HepG2 (cell line): ENCODE measurements at regions not wholly inside any gene's neighbourhood (a gene's known extent, or its start where the extent isn't known, plus 50 kb on each side); places are given as distances from the start of the nearest gene placed in this dataset.

Experiments used
- ATAC-seq: fragments of 200-7000 bp; cut with Tn5 transposase; 3 replicates; pipeline ENCODE4 v1.9.1; 2020; ENCODE audit warnings: mild to moderate bottlenecking, moderate library complexity
- BruUV-seq: library from RNA; stranded (reverse); fragments of 400-500 nt; replicated peaks from 2 replicates; lab custom pipeline; 2021; lab: Mats Ljungman, UMichigan
- CTCF ChIA-PET: fragments of 300-600 bp; formaldehyde crosslinking; extraction: SDS; loops from one replicate; lab custom pipeline; 2021; ENCODE audit warnings: low total read pairs, inconsistent platforms, low intra/inter-chr PET ratio; lab: Yijun Ruan, JAX
- POLR2A ChIA-PET: fragments of 350-600 bp; sonication (Branson Sonifier 250); formaldehyde crosslinking; loops from one replicate; lab custom pipeline; 2020; ENCODE audit warnings: antibody characterized with exemption, inconsistent platforms; lab: Yijun Ruan, JAX
- DNase-seq: peaks from one replicate; pipeline ENCODE4 v3.0.0-alpha.2; 2015; ENCODE audit warnings: low spot score
- FAIRE-seq: peaks from 3 replicates; lab custom pipeline; 2011; peaks lifted over from hg19 to GRCh38; lab: Jason Lieb, UNC
- H2AFZ ChIP-seq: one replicate; pipeline ENCODE4 v1.6.1; 2011; ENCODE audit warnings: low read length, inconsistent platforms
- H3K27ac ChIP-seq: fragments of 300-600 bp; 3 replicates; pipeline ENCODE4 v1.8.0; 2011; ENCODE audit warnings: mixed run types, mild to moderate bottlenecking, mixed read lengths, low read length, inconsistent platforms; ENCODE audit not compliant: insufficient read depth; ENCODE audit errors: extremely low read length
- H3K27me3 ChIP-seq, 2 experiments: fragments of 200-600 bp in 1 of 2; 2 replicates in 1 of 2; 3 replicates in 1 of 2; pipeline versions ENCODE4 v1.6.0 to v1.8.0; 2011; ENCODE audit warnings: low read length in 2 of 2, mild to moderate bottlenecking in 2 of 2, moderate library complexity in 2 of 2, inconsistent platforms in 1 of 2; ENCODE audit not compliant: insufficient read depth in 2 of 2, control insufficient read depth in 1 of 2
- H3K36me3 ChIP-seq, 2 experiments: fragments of 200-600 bp in 1 of 2; replicated peaks in 1 of 2; 2 replicates in 1 of 2; 3 replicates in 1 of 2; pipeline versions ENCODE4 v1.5.1 to v1.8.0; 2011; ENCODE audit warnings: low read length in 2 of 2, inconsistent platforms in 1 of 2; ENCODE audit not compliant: insufficient read depth in 2 of 2, control insufficient read depth in 1 of 2
- H3K4me1 ChIP-seq: 2 replicates; pipeline ENCODE4 v1.5.1; 2012; ENCODE audit warnings: low read length, inconsistent platforms; ENCODE audit not compliant: insufficient read depth
- H3K4me2 ChIP-seq: 2 replicates; pipeline ENCODE4 v1.6.0; 2011; ENCODE audit warnings: low read depth, low read length, inconsistent platforms
- H3K4me3 ChIP-seq, 3 experiments: fragments of 200-600 bp in 1 of 3; sonication (generic), shearing (Covaris generic) in 1 of 3; replicated peaks in 1 of 3; 2 replicates each; pipeline ENCODE4 v1.5.1; 2011 to 2016; ENCODE audit warnings: low read length in 3 of 3, inconsistent platforms in 2 of 3, low read depth in 2 of 3, mild to moderate bottlenecking in 2 of 3, control low read depth in 1 of 3, mixed read lengths in 1 of 3; ENCODE audit not compliant: insufficient read depth in 1 of 3
- H3K79me2 ChIP-seq: one replicate; pipeline ENCODE4 v1.6.1; 2011; ENCODE audit warnings: low read length, inconsistent platforms; ENCODE audit not compliant: insufficient read depth
- H3K9ac ChIP-seq: 2 replicates; pipeline ENCODE4 v1.6.0; 2011; ENCODE audit warnings: mild to moderate bottlenecking, low read depth, low read length, inconsistent platforms; ENCODE audit not compliant: insufficient read depth
- H3K9me3 ChIP-seq: 2 replicates; pipeline ENCODE4 v1.5.1; 2012; ENCODE audit warnings: mild to moderate bottlenecking, low read length
- H4K20me1 ChIP-seq: 2 replicates; pipeline ENCODE4 v1.6.0; 2011; ENCODE audit warnings: inconsistent platforms, mild to moderate bottlenecking, low read length, moderate library complexity; ENCODE audit not compliant: insufficient read depth
- ARNT ChIP-seq: fragments of 450-650 bp; IDR thresholded peaks from 2 replicates; pipeline ENCODE4 v1.6.1; 2017
- DNMT3B ChIP-seq: conservative IDR thresholded peaks from 2 replicates; pipeline ENCODE4 v1.6.1; 2016; ENCODE audit warnings: missing biosample characterization, control low read depth
- DRAP1 ChIP-seq: IDR thresholded peaks from 2 replicates; pipeline ENCODE4 v1.6.1; 2016; ENCODE audit warnings: missing genetic modification reagents, missing compliant biosample characterization
- NAIF1 ChIP-seq: sonication (generic); formaldehyde crosslinking; IDR thresholded peaks from 2 replicates; pipeline ENCODE4 v1.5.0; 2020; ENCODE audit warnings: mild to moderate bottlenecking, missing genetic modification reagents, borderline replicate concordance
- NFE2L2 ChIP-seq: fragments of 150-350 bp; IDR thresholded peaks from 2 replicates; pipeline ENCODE4 v1.6.1; 2014; ENCODE audit warnings: low read length
- SKIL ChIP-seq: sonication (generic); formaldehyde crosslinking; IDR thresholded peaks from 2 replicates; pipeline ENCODE4 v1.8.0; 2022; ENCODE audit warnings: missing genetic modification reagents, mild to moderate bottlenecking, moderate library complexity, borderline replicate concordance
- ZNF598 ChIP-seq: sonication (generic); formaldehyde crosslinking; IDR thresholded peaks from 2 replicates; pipeline ENCODE4 v1.5.1; 2020; ENCODE audit warnings: mild to moderate bottlenecking, missing genetic modification reagents, borderline replicate concordance
- WGBS: methylation state at CpG from one replicate; pipeline ENCODE4 v1.1.6; 2017; ENCODE audit warnings: low lambda C conversion rate; 5-methylcytosine and 5-hydroxymethylcytosine counted together
- in situ Hi-C: cut with HindIII; loops from 2 replicates; pipeline ENCODE4 v1.10.0; 2017; ENCODE audit warnings: low pct_unique_long_range_greater_than_20kb; ENCODE audit not compliant: extremely low pct_ligation_motif_present
- intact Hi-C: fragments of 100-400 bp; cut with micrococcal nuclease; formaldehyde crosslinking; loops from one replicate; pipeline ENCODE4 v1.10.0; 2022; ENCODE audit not compliant: unreplicated experiment

GRCh38 chrX:98490670-98491069 lies 1607.0 kb downstream of the RPA4 start:
- no CpG with 5 or more reads among the region's 1 CpG for WGBS
- H3K4me3 ChIP-seq: no peak overlapping the region
- DNase-seq (no peak), ATAC-seq (no peak), FAIRE-seq (no peak)
- H3K9ac ChIP-seq: no peak overlapping the region
- ChIA-PET POLR2A (no interaction called here), CTCF (no interaction called here)
- H3K27ac ChIP-seq: no peak overlapping the region
- H3K27me3 ChIP-seq: no peaks in the 10 kb centered on the region
- H3K4me2 ChIP-seq: no peak overlapping the region
- intact Hi-C loops: no loop called here
- H3K9me3 ChIP-seq: no peaks in the 10 kb centered on the region
- H3K79me2 ChIP-seq: no peaks in the 10 kb centered on the region
- no peaks in the 10 kb centered on the region for H4K20me1 ChIP-seq
- no peaks in the 10 kb centered on the region for H3K36me3 ChIP-seq
- H3K4me1 ChIP-seq: no peaks in the 10 kb centered on the region
- TF ChIP-seq DNMT3B (CRISPR knock-in tag) (no peak), NFE2L2 (peak; percentile 66; the same call in 1 of the 2 replicates)
- BruUV-seq: no TSS peak
- H2AFZ ChIP-seq: no peak overlapping the region
- in situ Hi-C loops: no loop called here

GRCh38 chrX:98501426-98501825 lies 1617.7 kb downstream of the RPA4 start:
- intact Hi-C loops: no loop called here
- Histone ChIP-seq H3K4me1 (no peaks in the 10 kb centered on the region), H3K9ac (no peak overlapping the region), H3K4me2 (no peak overlapping the region), H3K27ac (no peak overlapping the region), H3K27me3 (no peaks in the 10 kb centered on the region), H3K36me3 (no peaks in the 10 kb centered on the region), H2AFZ (no peak overlapping the region), H3K9me3 (no peaks in the 10 kb centered on the region), H3K79me2 (no peaks in the 10 kb centered on the region), H3K4me3 (no peak overlapping the region), H4K20me1 (no peaks in the 10 kb centered on the region)
- DNase-seq (no peak), FAIRE-seq (peak; percentile 26), ATAC-seq (no peak)
- WGBS: 0% methylated on average over 2 of the region's 2 CpGs
- ChIA-PET POLR2A (no interaction called here), CTCF (no interaction called here)
- TF ChIP-seq SKIL (CRISPR knock-in tag): no peak
- TF ChIP-seq ARNT: no peak
- TF ChIP-seq DRAP1 (CRISPR knock-in tag): no peak
- no peak for TF ChIP-seq NAIF1 (CRISPR knock-in tag)
- TF ChIP-seq ZNF598 (CRISPR knock-in tag): no peak
- in situ Hi-C loops: no loop called here
- no TSS peak for BruUV-seq
